ENCODE measurements at regions not wholly inside any gene's neighbourhood (a gene's known extent, or its start where the extent isn't known, plus 50 kb on each side); places are given as distances from the start of the nearest gene placed in this dataset.

DNA sequence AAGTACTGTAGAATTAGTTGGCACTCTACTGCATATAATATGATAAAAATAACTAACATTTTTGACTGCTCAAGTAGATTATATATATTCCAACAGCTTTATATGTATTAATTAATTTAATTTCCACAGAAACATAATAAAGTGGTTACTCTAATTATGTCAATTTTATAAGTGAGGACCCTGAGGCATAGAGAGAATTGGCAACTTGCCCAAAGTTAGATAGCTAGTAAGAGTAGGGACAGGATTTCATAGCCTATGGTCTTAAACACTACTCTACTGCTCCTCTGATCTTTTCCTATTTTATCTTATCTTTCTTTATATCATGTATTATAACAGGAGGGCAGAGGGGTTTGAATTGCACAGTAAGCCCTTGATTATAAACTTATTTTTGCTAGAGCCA is 418.7 kb upstream of the SGO1 start:
- TF ChIP-seq, protein P1, sequence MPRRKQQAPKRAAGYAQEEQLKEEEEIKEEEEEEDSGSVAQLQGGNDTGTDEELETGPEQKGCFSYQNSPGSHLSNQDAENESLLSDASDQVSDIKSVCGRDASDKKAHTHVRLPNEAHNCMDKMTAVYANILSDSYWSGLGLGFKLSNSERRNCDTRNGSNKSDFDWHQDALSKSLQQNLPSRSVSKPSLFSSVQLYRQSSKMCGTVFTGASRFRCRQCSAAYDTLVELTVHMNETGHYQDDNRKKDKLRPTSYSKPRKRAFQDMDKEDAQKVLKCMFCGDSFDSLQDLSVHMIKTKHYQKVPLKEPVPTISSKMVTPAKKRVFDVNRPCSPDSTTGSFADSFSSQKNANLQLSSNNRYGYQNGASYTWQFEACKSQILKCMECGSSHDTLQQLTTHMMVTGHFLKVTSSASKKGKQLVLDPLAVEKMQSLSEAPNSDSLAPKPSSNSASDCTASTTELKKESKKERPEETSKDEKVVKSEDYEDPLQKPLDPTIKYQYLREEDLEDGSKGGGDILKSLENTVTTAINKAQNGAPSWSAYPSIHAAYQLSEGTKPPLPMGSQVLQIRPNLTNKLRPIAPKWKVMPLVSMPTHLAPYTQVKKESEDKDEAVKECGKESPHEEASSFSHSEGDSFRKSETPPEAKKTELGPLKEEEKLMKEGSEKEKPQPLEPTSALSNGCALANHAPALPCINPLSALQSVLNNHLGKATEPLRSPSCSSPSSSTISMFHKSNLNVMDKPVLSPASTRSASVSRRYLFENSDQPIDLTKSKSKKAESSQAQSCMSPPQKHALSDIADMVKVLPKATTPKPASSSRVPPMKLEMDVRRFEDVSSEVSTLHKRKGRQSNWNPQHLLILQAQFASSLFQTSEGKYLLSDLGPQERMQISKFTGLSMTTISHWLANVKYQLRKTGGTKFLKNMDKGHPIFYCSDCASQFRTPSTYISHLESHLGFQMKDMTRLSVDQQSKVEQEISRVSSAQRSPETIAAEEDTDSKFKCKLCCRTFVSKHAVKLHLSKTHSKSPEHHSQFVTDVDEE (CRISPR knock-in tag; IDR thresholded peaks at IDR 0.05) = no peak
- TF ChIP-seq TOX (CRISPR knock-in tag; IDR thresholded peaks at IDR 0.05; ENCODE audit: borderline replicate concordance) (no peak), ZNF70 (CRISPR knock-in tag; IDR thresholded peaks at IDR 0.05) (no peak), RARB (CRISPR knock-in tag; IDR thresholded peaks at IDR 0.05) (no peak)
- TF ChIP-seq, protein P2, sequence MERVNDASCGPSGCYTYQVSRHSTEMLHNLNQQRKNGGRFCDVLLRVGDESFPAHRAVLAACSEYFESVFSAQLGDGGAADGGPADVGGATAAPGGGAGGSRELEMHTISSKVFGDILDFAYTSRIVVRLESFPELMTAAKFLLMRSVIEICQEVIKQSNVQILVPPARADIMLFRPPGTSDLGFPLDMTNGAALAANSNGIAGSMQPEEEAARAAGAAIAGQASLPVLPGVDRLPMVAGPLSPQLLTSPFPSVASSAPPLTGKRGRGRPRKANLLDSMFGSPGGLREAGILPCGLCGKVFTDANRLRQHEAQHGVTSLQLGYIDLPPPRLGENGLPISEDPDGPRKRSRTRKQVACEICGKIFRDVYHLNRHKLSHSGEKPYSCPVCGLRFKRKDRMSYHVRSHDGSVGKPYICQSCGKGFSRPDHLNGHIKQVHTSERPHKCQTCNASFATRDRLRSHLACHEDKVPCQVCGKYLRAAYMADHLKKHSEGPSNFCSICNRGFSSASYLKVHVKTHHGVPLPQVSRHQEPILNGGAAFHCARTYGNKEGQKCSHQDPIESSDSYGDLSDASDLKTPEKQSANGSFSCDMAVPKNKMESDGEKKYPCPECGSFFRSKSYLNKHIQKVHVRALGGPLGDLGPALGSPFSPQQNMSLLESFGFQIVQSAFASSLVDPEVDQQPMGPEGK (CRISPR knock-in tag; IDR thresholded peaks at IDR 0.05; ENCODE audit: borderline replicate concordance) = no peak

Measured in SK-N-SH treated with all-trans-retinoic acid at 6 μM for 48 hours (cell line).